Parathyroid adenoma (tissue), 2 donors: ENCODE measurements at regions not wholly inside any gene's neighbourhood (a gene's known extent, or its start where the extent isn't known, plus 50 kb on each side); places are given as distances from the start of the nearest gene placed in this dataset.

Experiments
- H2AFZ ChIP-seq: fragments of 300-600 bp; sonication (generic); one replicate; pipeline ENCODE4 v1.7.0; 2017; ENCODE audit warnings: antibody characterized with exemption, mild to moderate bottlenecking
- H3K27ac ChIP-seq: fragments of 300-600 bp; sonication (generic); one replicate; pipeline ENCODE4 v1.7.0; 2017
- H3K27me3 ChIP-seq: fragments of 300-600 bp; sonication (generic); one replicate; pipeline ENCODE4 v1.7.0; 2017; ENCODE audit warnings: low read length; ENCODE audit not compliant: control insufficient read depth, insufficient read depth
- H3K36me3 ChIP-seq: fragments of 300-600 bp; sonication (generic); one replicate; pipeline ENCODE4 v1.7.0; 2017; ENCODE audit warnings: low read length; ENCODE audit not compliant: control insufficient read depth, insufficient read depth
- H3K4me1 ChIP-seq: fragments of 300-600 bp; sonication (generic); one replicate; pipeline ENCODE4 v1.7.0; 2017; ENCODE audit warnings: control low read depth
- H3K4me2 ChIP-seq: fragments of 300-600 bp; sonication (generic); one replicate; pipeline ENCODE4 v1.7.0; 2017; ENCODE audit warnings: low read length
- H3K4me3 ChIP-seq: fragments of 300-600 bp; sonication (generic); one replicate; pipeline ENCODE4 v1.7.0; 2017; ENCODE audit warnings: low read depth, low read length
- H3K79me2 ChIP-seq: fragments of 300-600 bp; sonication (generic); one replicate; pipeline ENCODE4 v1.7.0; 2017; ENCODE audit warnings: control low read depth
- H3K9ac ChIP-seq: fragments of 300-600 bp; sonication (generic); one replicate; pipeline ENCODE4 v1.7.0; 2017; ENCODE audit warnings: mild to moderate bottlenecking
- H3K9me3 ChIP-seq: fragments of 300-600 bp; sonication (generic); one replicate; pipeline ENCODE4 v1.7.0; 2017; ENCODE audit warnings: low read length; ENCODE audit not compliant: control insufficient read depth
- TF ChIP-seq, protein P1 (sequence below): fragments of 300-600 bp; sonication (generic); IDR thresholded peaks from one replicate; pipeline ENCODE4 v1.7.0; 2017; ENCODE audit warnings: antibody characterized with exemption, mild to moderate bottlenecking
- donor health status: primary hyperparathyroidism.

DNA sequence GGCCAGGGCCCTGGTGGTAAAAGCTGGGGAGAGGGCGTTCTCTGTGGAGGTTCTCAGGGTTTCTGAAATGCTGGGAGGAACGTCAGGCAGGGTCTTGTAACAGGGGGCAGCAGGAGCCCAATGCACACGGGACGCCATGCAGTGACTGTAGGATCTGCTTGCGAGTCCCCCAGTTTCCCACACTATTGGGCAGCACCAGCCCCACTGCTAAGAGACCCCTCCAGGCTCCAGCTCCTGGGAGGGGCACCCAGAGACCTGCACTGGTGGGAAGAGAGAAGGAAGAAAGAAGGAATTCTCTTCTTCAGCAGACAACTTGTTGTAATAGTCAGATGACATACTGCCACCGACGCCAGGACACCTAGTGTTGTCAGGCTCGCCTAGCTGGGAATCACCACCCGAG, 55.2 kb upstream of the RNF7 start:
- Histone ChIP-seq H3K27ac (no peak overlapping the region), H3K9ac (no peak overlapping the region), H3K36me3 (no peaks in the 10 kb centered on the region), H3K79me2 (no peaks in the 10 kb centered on the region), H2AFZ (no peak overlapping the region), H3K27me3 (no peaks in the 10 kb centered on the region), H3K9me3 (no peaks in the 10 kb centered on the region), H3K4me3 (no peak overlapping the region), H3K4me1 (no peaks in the 10 kb centered on the region), H3K4me2 (no peak overlapping the region)
- TF ChIP-seq, protein P1, sequence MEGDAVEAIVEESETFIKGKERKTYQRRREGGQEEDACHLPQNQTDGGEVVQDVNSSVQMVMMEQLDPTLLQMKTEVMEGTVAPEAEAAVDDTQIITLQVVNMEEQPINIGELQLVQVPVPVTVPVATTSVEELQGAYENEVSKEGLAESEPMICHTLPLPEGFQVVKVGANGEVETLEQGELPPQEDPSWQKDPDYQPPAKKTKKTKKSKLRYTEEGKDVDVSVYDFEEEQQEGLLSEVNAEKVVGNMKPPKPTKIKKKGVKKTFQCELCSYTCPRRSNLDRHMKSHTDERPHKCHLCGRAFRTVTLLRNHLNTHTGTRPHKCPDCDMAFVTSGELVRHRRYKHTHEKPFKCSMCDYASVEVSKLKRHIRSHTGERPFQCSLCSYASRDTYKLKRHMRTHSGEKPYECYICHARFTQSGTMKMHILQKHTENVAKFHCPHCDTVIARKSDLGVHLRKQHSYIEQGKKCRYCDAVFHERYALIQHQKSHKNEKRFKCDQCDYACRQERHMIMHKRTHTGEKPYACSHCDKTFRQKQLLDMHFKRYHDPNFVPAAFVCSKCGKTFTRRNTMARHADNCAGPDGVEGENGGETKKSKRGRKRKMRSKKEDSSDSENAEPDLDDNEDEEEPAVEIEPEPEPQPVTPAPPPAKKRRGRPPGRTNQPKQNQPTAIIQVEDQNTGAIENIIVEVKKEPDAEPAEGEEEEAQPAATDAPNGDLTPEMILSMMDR = no peak

DNA sequence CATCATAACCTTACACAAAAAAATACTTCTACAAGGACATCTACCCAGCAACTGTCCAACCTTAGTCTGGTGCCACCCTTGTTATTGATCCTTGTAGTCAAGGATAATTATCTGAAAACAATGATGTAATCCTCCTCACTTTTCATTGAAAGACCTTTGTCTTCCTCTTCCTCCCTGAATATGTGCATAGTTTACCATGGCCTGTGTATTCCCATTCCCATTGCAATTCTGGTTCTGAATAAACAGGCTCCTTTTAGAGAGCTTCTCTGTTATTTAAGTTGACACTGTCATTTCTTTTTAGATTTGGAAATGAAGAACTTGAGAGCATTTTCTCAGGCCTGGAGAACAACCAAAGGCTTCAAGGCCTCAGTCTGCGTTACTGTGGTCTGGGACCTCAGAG, 53.3 kb upstream of the RNF7 start:
- Histone ChIP-seq H3K27ac (no peak overlapping the region), H3K9ac (no peak overlapping the region), H3K79me2 (no peaks in the 10 kb centered on the region), H3K4me3 (no peak overlapping the region), H3K36me3 (no peaks in the 10 kb centered on the region), H3K9me3 (no peaks in the 10 kb centered on the region), H3K4me2 (no peak overlapping the region), H3K4me1 (no peaks in the 10 kb centered on the region), H2AFZ (no peak overlapping the region), H3K27me3 (no peaks in the 10 kb centered on the region)
- TF ChIP-seq, protein P1 = no peak

DNA sequence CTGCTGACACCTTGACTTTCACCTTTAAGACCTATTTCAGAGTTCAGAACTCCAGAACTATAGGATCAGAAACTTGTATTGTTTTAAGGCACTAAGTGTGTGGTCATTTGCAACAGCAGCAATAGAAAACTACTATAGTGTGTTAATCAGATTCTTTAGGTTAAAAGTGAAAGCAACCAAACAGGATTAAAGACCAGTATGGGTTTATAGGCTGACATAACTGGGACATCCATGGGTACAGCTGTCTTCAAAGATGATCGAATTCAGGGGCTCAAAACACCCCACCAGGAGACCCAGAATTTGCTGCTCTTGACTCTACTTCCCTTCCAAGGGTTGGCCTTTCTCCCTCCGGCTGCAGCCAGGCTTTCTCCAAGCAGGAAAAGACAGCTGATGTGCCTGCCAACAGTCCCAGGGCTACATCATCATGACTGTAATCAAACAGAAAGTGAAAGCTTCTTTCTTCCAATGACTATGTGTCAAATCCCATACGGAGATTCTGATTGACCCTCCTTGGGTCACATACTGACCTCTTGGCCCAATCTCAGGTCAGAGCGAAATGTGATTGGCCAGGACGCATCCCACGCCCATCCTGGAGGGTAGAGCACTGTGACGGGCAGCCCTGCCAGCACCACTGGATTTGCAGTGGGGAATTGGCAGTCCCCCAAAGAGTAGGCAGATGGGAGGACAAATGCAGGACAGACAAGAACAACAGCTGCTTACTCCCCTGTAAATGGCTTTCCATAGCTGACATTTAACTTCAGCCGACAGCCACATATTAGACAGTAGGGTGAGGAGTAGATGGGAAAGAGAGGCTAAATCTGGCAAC, 51.4 kb upstream of the RNF7 start:
- TF ChIP-seq, protein P1 = no peak
- peak overlapping the region; percentile 75 for H2AFZ ChIP-seq

More for the DNA sequence above, 51.4 kb upstream of the RNF7 start:
- Histone ChIP-seq H3K9ac (no peak overlapping the region), H3K4me3 (peak overlapping the region; percentile 18), H3K79me2 (no peaks in the 10 kb centered on the region), H3K27ac (peak overlapping the region; percentile 43), H3K36me3 (no peaks in the 10 kb centered on the region), H3K4me2 (peak overlapping the region; percentile 4), H3K9me3 (no peaks in the 10 kb centered on the region), H3K4me1 (no peaks in the 10 kb centered on the region), H3K27me3 (no peaks in the 10 kb centered on the region)
